Common myeloid progenitor, CD34-positive (primary cell): ENCODE measurements at regions not wholly inside any gene's neighbourhood (a gene's known extent, or its start where the extent isn't known, plus 50 kb on each side); places are given as distances from the start of the nearest gene placed in this dataset.

Source experiments
- CTCF ChIA-PET: fragments of 350-600 bp; sonication (Branson Sonifier 250); formaldehyde crosslinking; loops from one replicate; lab custom pipeline; 2021; ENCODE audit warnings: antibody characterized with exemption; lab: Charles Lee
- POLR2A ChIA-PET: fragments of 350-600 bp; sonication (Branson Sonifier 250); formaldehyde crosslinking; loops from one replicate; lab custom pipeline; 2021; ENCODE audit warnings: antibody characterized with exemption; lab: Charles Lee
- DNase-seq, 3 donors: peaks; one replicate each; pipeline versions ENCODE4 v3.0.0 to v3.0.0-alpha.2; 2013
- H3K27ac ChIP-seq, 2 experiments: 1 replicate in 1 of 2; 2 replicates in 1 of 2; pipeline ENCODE4 v1.7.0; 2013; ENCODE audit warnings: inconsistent platforms in 2 of 2, low read length in 2 of 2, mild to moderate bottlenecking in 2 of 2, low read depth in 1 of 2, moderate library complexity in 1 of 2; ENCODE audit not compliant: severe bottlenecking in 2 of 2, insufficient read depth in 1 of 2, poor library complexity in 1 of 2
- H3K27me3 ChIP-seq, 5 experiments: replicated peaks in 2 of 5; 1 replicate in 3 of 5; 2 replicates in 2 of 5; pipeline versions ENCODE4 v1.6.1 to v1.7.0; 2013; ENCODE audit warnings: low read length in 4 of 5, mild to moderate bottlenecking in 2 of 5, moderate library complexity in 2 of 5, inconsistent platforms in 1 of 5; ENCODE audit not compliant: insufficient read depth in 5 of 5, control insufficient read depth in 4 of 5
- H3K36me3 ChIP-seq, 4 experiments: 1 replicate in 2 of 4; 2 replicates in 2 of 4; pipeline versions ENCODE4 v1.6.1 to v1.7.0; 2013; ENCODE audit warnings: low read length in 3 of 4, control low read depth in 1 of 4, mild to moderate bottlenecking in 1 of 4; ENCODE audit not compliant: control insufficient read depth in 4 of 4, insufficient read depth in 4 of 4
- H3K4me1 ChIP-seq, 4 experiments: 1 replicate in 3 of 4; 2 replicates in 1 of 4; pipeline versions ENCODE4 v1.6.1 to v1.7.1; 2013; ENCODE audit warnings: low read length in 3 of 4, mild to moderate bottlenecking in 3 of 4, control low read depth in 1 of 4, inconsistent platforms in 1 of 4, moderate library complexity in 1 of 4; ENCODE audit not compliant: control insufficient read depth in 4 of 4, insufficient read depth in 4 of 4; ENCODE audit errors: control extremely low read depth in 1 of 4
- H3K4me3 ChIP-seq, 7 experiments: 1 replicate in 4 of 7; 2 replicates in 3 of 7; pipeline versions ENCODE4 v1.5.1 to v1.7.0; 2013; ENCODE audit warnings: mild to moderate bottlenecking in 7 of 7, low read length in 6 of 7, moderate library complexity in 6 of 7, inconsistent platforms in 2 of 7, low read depth in 2 of 7, control low read depth in 1 of 7; ENCODE audit not compliant: insufficient read depth in 4 of 7, control insufficient read depth in 1 of 7; ENCODE audit errors: extremely low read depth in 1 of 7
- H3K9me3 ChIP-seq, 5 experiments: 1 replicate in 4 of 5; 2 replicates in 1 of 5; pipeline versions ENCODE4 v1.6.1 to v1.7.1; 2013; ENCODE audit warnings: low read length in 4 of 5, mild to moderate bottlenecking in 2 of 5, inconsistent platforms in 1 of 5, low read depth in 1 of 5, moderate library complexity in 1 of 5; ENCODE audit not compliant: control insufficient read depth in 4 of 5, insufficient read depth in 2 of 5; ENCODE audit errors: control extremely low read depth in 1 of 5
- WGBS: methylation state at CpG from one replicate; pipeline ENCODE4 v1.1.5; 2013; ENCODE audit not compliant: insufficient coverage; 5-methylcytosine and 5-hydroxymethylcytosine counted together

DNA sequence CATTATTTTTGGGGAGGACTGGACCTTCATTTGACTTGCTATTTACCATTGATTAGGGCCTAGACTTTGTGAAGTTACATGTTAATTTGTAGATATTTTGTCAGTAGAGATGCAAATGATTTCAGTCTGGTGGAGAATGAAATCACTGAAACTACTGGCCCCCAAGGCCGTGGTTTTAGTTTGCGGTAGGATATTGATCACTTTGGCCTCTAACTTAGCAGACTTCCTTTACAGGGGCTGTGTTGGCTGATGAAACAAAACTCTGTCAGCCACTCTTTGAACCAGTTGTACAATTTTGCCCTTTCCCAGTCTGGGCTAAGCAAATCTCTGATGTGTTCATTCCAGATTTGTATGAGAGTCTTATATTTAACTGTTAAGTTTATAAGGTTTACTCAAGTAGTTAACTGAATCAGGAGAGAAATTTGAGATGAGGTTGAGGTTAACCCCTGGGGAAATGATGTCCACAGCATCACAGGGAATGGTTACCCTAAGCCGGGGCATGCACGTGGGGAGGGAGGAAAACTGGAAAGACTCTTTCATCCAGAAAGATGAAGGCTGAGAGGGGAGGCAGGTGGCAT lies 105.7 kb upstream of the INSIG1 start:
- no peak for DNase-seq
- H3K27me3 ChIP-seq, result peaks cover 0 to 5% (median 0%) of the 10 kb centered on the region in 5 experiments
- peaks cover 0 to 30% (median 14%) of the 10 kb centered on the region in 5 experiments for H3K9me3 ChIP-seq
- H3K36me3 ChIP-seq, result no peaks in the 10 kb centered on the region
- H3K4me3 ChIP-seq, result no peak overlapping the region
- ChIA-PET POLR2A (no interaction called here), CTCF (interaction anchor here (1.3 kb wide), 2 partner anchors 151 to 152 kb away, joined by 3 to 5 read pairs; no protein-coding TSS in a partner anchor)
- H3K4me1 ChIP-seq, result peaks cover 0 to 7% (median 2%) of the 10 kb centered on the region in 4 experiments
- WGBS, result 86% methylated on average over 4 of the region's 4 CpGs
- no peak overlapping the region for H3K27ac ChIP-seq

DNA sequence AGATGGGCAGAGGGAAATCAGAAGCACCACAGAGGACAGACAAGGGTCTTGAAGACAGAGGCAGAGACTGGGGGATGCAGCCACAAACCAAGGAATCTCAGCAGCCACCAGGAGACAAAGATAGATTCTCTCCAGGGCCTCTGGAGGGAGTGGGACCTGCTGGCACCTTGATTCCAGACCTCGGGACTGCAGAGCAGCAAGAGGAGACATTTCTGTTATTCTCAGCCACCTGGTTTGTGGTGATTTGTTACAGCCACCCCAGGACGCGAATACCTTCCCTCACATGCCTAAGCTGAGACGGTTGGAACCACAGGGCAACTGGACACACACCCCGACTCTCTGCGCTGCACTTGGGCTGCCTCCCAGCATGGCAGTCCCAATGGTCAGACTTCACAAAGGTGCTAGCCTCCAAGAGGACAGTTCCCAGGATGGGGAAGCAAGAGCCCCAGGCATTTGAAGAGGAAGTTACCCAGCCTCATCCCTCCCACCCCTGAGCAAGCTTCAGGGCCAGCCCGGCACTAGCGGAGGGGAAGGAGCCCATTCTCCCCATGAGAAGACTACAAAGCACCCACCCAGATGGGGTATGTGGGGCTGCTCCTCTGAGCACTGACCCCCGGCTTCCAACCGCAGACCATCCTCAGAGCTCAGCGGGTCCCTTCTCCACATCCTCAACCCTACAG lies 104.6 kb upstream of the INSIG1 start:
- ChIA-PET POLR2A (interaction anchor here (0.6 kb wide), 1 partner anchor 12 kb away, joined by 3 read pairs; no protein-coding TSS in a partner anchor), CTCF (interaction anchor here (0.9 to 2.3 kb wide), 4 partner anchors 8 to 151 kb away, joined by 3 to 6 read pairs (median 4); no protein-coding TSS in a partner anchor)
- DNase-seq, result no peak
- peaks cover 0 to 26% (median 12%) of the 10 kb centered on the region in 5 experiments for H3K9me3 ChIP-seq
- no peaks in the 10 kb centered on the region for H3K36me3 ChIP-seq
- H3K27me3 ChIP-seq, result peaks cover 0 to 5% (median 0%) of the 10 kb centered on the region in 5 experiments
- WGBS, result 83% methylated on average over 5 of the region's 11 CpGs
- H3K4me1 ChIP-seq, result peaks cover 0 to 4% (median 2%) of the 10 kb centered on the region in 4 experiments
- H3K27ac ChIP-seq, result no peak overlapping the region
- no peak overlapping the region for H3K4me3 ChIP-seq

DNA sequence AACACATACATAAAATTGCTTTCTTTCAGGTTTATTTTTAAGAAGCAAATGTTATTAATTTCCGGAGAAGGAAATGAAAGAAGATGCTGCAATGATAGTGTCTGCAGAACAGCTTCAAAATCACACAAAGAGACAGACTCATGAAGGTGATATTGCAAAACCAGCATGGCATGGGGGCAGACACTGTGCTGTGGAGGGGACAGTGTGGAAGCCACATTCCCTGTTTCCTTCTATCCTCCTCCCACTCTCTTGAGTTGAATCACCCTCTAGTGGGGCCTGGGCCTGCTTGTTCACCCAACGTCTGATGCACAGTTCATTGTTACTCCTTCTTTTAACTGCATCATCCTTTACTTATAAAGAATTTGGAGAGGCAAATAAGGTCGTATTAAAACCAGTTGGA lies 104.0 kb upstream of the INSIG1 start:
- Histone ChIP-seq H3K4me1 (peaks cover 0 to 3% (median under 1%) of the 10 kb centered on the region in 4 experiments), H3K4me3 (no peak overlapping the region), H3K9me3 (peaks cover 0 to 31% (median 16%) of the 10 kb centered on the region in 5 experiments), H3K27ac (no peak overlapping the region), H3K27me3 (peaks cover 0 to 5% (median 0%) of the 10 kb centered on the region in 5 experiments), H3K36me3 (no peaks in the 10 kb centered on the region)
- POLR2A ChIA-PET, result interaction anchor here (0.6 kb wide), 1 partner anchor 11 kb away, joined by 3 read pairs; no protein-coding TSS in a partner anchor
- no peak for DNase-seq
- no CpG with 5 or more reads among the region's 3 CpGs for WGBS
- CTCF ChIA-PET, result interaction anchor here (0.9 to 2.3 kb wide), 3 partner anchors 8 to 101 kb away, joined by 3 to 6 read pairs (median 3); no protein-coding TSS in a partner anchor

DNA sequence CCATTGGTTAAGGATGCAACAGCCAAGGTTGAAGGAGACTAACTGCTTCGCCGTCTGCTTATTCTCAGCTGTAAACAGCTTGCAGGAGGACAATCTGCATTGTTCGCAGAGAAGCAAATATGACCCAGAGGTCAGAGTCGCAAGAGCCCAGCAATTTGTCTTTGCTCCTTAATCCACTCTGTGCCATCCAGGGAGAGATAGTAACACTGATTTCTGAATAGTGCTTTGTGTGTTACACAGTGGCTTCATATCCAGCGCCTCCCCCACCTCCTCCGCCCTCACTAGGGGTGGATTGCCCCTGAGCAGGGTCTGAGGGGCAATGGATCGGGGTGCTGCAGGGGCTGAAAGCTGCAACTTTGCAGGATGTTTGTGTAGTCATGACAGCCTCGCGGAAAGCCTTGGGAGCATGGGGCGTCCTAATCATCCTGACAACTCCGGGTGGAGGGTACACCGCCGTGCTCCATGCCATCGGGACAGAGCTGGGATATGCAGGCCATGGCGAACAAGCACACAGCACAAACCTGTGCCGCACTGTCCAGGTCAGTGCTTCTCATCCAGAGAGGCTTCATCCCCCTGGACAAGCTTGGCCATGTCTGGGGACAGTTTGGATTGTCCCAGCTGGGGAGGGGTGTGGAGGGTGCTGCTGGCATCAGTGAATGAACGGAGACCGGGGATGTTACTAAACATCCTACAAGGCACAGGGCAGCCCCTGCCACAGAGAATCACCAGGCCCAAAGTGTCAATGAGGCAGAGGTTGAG lies 103.1 kb upstream of the INSIG1 start:
- H3K27me3 ChIP-seq, result peaks cover 0 to 4% (median 0%) of the 10 kb centered on the region in 5 experiments
- no peak for DNase-seq
- ChIA-PET POLR2A (no interaction called here), CTCF (interaction anchor here (1.0 to 2.3 kb wide), 4 partner anchors 11 to 150 kb away, joined by 3 to 6 read pairs (median 4); no protein-coding TSS in a partner anchor)
- peaks cover 0 to 2% (median 0%) of the 10 kb centered on the region in 4 experiments for H3K4me1 ChIP-seq
- WGBS, result 95% methylated on average over 16 of the region's 18 CpGs
- no peak overlapping the region for H3K4me3 ChIP-seq
- no peaks in the 10 kb centered on the region for H3K36me3 ChIP-seq
- peaks cover 0 to 31% (median 16%) of the 10 kb centered on the region in 5 experiments for H3K9me3 ChIP-seq
- H3K27ac ChIP-seq, result no peak overlapping the region

DNA sequence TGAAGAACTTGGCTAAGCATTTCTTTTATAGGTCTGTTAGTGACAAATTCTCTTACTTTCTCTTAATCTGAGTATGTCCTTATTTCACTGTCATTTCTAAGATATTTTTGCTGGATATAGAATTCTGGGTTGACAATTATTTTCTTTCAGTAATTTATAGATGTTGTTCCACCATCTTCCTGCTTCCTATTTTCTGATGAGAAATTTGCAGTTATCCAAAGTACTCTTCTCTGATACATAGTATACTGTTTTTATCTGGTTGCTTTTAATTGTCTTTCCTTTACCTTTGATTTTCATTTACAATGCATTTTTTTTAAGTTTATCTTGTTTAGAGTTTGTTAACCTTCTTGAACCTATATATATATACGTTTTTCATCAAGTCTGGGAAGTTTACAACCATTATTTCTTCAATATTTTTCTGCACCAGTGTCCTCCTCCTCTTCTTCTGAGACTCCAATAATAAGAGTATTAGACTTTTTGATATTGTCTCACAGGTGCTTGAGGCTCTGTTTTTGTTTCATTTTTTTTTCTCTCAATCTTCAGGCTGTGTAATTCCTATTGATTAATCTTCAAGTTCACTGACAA lies 101.6 kb upstream of the INSIG1 start:
- ChIA-PET POLR2A (no interaction called here), CTCF (no interaction called here)
- H3K27me3 ChIP-seq, result peaks cover 0 to 3% (median 0%) of the 10 kb centered on the region in 5 experiments
- H3K36me3 ChIP-seq, result no peaks in the 10 kb centered on the region
- no CpG with 5 or more reads among the region's 1 CpG for WGBS
- no peaks in the 10 kb centered on the region for H3K4me1 ChIP-seq
- DNase-seq, result peak in 1 of 3 donors; percentile 27
- no peak overlapping the region for H3K27ac ChIP-seq
- H3K9me3 ChIP-seq, result peaks cover 0 to 31% (median 18%) of the 10 kb centered on the region in 5 experiments
- H3K4me3 ChIP-seq, result no peak overlapping the region

DNA sequence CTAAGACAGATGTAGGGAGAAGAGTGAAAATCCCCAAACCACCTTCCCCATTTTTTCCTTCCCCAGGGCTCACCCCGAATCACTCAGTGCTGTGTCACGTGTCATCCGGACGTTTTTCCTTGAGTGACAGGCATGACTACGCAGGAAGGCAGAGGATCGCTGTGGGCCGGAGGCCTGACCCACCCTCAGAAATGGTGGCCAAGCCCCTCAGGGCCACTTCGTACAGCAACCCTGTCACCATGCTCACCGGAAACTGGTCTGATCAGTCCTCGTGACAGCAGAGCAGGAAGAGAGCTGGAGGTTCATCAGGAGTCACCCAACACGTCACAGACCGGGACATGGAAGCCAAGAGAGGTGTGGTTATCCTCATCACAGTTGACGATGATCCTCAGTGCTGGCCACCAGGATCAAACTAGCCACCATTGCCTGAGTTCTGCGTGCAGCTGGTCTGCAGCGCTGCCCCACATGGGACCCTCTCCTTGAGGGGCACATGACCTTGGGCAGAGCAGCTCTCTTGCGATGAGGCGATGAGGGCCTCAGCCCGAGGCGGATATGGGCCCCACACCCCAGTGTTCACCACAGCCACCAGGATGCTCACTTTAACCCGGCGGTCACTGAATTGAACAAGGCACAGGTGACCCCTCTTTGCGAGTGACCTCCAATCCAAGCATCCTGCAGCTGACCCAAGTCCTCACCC lies 99.3 kb upstream of the INSIG1 start:
- POLR2A ChIA-PET, result no interaction called here
- DNase-seq, result no peak
- WGBS, result 86% methylated on average over 22 of the region's 22 CpGs
- CTCF ChIA-PET, result no interaction called here
- Histone ChIP-seq H3K4me3 (no peak overlapping the region), H3K27ac (no peak overlapping the region), H3K36me3 (no peaks in the 10 kb centered on the region), H3K4me1 (no peaks in the 10 kb centered on the region), H3K27me3 (no peaks in the 10 kb centered on the region), H3K9me3 (peaks cover 0 to 37% (median 20%) of the 10 kb centered on the region in 5 experiments)
